ENCODE measurements at regions not wholly inside any gene's neighbourhood (a gene's known extent, or its start where the extent isn't known, plus 50 kb on each side); places are given as distances from the start of the nearest gene placed in this dataset.

DNA sequence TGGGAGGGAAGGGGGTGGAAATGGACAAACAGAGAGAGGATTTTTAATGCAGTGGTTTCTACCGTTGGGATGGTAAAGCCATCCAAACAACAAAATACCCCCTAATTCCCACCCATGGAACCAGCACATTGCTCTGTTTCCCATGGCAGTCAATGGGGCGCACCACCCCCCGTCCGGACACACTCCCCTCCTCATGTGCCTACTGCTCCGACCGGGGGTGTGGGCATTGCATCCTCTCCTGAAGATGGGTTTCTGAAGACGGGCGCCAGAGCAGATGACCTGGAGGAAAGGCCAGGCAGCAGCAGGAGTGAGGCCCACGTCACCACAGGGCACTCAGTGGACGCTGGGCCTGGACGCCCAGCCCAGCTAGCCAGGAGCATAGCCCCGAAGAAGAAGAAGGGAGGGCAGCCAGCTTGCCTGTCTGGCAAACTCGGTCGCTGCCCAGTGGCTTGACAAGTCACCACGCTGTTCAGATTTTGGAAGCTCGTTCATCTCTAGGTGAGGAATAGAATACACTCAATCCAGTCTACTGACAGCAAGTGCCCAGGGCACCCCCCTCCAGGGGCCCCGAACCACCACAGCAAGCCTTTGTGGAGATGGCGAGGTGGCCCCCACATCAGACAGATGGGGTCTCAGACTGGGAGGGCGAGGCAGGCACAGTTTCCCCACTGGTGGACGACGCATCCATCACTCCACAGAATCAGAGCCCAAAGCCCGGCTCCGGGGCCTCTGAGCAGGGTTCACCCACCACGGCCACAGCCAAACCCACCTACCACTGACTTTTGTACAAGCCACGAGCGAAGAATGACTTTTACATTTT lies 296.2 kb upstream of the SALL3 start:
- H3K27ac Mint-ChIP-seq (ENCODE audit: unreplicated experiment) = no peak overlapping the region
- peaks cover 4% of the 10 kb centered on the region for H3K4me1 Mint-ChIP-seq
- no peaks in the 10 kb centered on the region for H3K27me3 Mint-ChIP-seq (ENCODE audit: low read depth)
- no peaks in the 10 kb centered on the region for H3K9me3 Mint-ChIP-seq
- no peak for DNase-seq (ENCODE audit: low read depth, low spot score)
- H3K4me3 Mint-ChIP-seq = no peak overlapping the region
- no peaks in the 10 kb centered on the region for H3K36me3 Mint-ChIP-seq (ENCODE audit: low read depth)
- TF ChIP-seq, protein P1, sequence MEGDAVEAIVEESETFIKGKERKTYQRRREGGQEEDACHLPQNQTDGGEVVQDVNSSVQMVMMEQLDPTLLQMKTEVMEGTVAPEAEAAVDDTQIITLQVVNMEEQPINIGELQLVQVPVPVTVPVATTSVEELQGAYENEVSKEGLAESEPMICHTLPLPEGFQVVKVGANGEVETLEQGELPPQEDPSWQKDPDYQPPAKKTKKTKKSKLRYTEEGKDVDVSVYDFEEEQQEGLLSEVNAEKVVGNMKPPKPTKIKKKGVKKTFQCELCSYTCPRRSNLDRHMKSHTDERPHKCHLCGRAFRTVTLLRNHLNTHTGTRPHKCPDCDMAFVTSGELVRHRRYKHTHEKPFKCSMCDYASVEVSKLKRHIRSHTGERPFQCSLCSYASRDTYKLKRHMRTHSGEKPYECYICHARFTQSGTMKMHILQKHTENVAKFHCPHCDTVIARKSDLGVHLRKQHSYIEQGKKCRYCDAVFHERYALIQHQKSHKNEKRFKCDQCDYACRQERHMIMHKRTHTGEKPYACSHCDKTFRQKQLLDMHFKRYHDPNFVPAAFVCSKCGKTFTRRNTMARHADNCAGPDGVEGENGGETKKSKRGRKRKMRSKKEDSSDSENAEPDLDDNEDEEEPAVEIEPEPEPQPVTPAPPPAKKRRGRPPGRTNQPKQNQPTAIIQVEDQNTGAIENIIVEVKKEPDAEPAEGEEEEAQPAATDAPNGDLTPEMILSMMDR (conservative IDR thresholded peaks at IDR 0.05) = no peak

DNA sequence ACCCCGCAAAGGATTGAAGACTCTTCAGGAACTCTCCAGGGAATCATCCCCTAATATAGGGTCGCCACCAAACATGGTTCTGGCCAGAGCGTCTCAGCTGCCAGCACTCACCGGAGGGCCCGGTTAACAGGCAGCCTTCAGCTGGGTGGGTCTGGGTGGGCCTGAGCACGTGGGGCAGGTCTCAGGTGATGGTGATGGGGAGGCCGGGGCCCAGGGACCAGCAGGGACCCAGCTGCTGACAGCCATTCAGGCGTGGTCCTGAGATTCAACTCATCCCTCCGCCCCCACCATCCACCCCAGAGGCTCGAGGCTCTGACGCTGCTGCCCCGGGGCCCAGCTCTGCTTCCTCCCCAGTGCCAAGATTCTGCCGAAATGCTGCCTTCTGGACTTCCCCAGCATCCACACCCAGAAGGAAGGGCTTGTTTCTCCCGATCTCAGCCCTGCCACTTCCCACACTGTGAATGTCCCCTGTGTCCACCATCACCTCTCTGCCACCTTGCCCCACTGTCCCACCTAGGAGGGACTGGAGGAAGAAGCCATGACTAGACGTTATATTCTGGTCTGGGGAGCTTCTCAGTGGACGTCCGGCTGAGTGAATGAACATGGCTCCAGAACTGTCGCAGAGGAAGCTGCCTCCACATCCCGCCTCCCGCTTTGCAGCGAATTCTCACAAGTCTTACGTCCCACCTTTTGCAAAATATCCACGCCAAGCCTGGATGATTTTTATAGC lies 294.2 kb upstream of the SALL3 start:
- no peak for DNase-seq (ENCODE audit: low read depth, low spot score)
- Mint-ChIP-seq H3K27me3 (ENCODE audit: low read depth) (no peaks in the 10 kb centered on the region), H3K9me3 (no peaks in the 10 kb centered on the region), H3K36me3 (ENCODE audit: low read depth) (no peaks in the 10 kb centered on the region), H3K27ac (ENCODE audit: unreplicated experiment) (no peak overlapping the region), H3K4me3 (no peak overlapping the region), H3K4me1 (no peaks in the 10 kb centered on the region)
- TF ChIP-seq, protein P1 (conservative IDR thresholded peaks at IDR 0.05) = no peak

DNA sequence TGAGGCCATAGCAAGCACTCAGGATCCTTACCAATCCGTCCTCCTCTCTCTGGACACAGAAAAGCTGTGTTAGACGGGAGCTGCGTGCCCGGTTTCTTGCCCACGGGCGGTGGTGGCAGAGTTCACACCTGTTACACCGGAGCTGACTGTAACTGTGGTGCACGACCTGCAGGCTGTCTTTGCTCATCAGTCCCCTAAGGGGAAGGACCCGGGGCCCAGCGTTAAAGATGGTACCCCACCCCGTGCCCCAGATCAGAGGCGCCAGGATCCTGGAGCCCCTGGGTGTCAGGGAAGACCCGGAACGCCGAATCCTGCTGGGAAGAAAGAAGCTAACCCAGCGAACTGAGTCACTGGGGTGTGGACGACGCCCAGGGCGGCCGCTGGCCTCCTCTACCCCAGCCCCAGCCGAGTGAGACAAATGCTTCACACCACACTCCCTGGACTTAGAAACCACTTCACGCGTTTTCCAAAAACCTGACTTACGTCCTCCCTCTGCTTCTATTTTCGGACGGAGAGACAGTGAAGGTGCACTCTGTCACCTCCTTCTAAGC lies 293.6 kb upstream of the SALL3 start:
- H3K4me1 Mint-ChIP-seq = no peaks in the 10 kb centered on the region
- no peak overlapping the region for H3K27ac Mint-ChIP-seq (ENCODE audit: unreplicated experiment)
- DNase-seq (ENCODE audit: low read depth, low spot score) = no peak
- no peaks in the 10 kb centered on the region for H3K36me3 Mint-ChIP-seq (ENCODE audit: low read depth)
- H3K9me3 Mint-ChIP-seq = no peaks in the 10 kb centered on the region
- H3K4me3 Mint-ChIP-seq = no peak overlapping the region
- H3K27me3 Mint-ChIP-seq (ENCODE audit: low read depth) = no peaks in the 10 kb centered on the region
- TF ChIP-seq, protein P1 (conservative IDR thresholded peaks at IDR 0.05) = no peak

DNA sequence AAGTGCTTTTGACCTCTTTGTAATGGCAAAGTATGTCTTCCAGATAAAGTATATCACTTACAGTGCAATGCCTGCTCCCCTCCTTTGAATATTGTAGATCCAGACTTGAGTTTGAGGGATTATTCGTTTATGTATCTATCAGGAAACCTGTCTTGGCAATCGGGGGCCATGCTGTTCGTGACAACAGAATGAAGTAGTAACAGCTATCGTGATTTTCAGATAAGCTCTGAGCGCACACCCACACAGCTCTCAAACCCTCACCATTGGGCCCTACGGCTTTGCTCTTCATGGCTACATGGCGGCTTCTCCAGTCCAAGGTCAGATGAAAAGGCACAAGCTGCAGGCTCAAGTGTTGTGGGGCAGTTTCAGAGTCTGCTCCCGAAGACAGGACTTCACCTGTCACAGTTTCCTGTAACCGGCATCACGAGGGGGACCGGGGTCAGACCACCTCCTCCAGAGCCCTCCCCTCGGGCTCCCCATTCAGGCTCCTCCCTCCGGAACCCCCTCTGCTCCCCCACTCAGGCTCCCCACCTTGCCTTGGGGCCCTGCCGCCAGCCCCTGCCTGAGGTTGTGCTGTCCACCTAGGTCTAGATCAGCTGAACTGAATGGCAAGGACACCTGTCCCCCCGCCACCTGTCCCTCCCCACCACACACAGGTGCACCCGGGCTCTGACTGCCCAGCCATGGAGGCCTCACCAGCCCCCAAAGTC lies 292.5 kb upstream of the SALL3 start:
- Mint-ChIP-seq H3K36me3 (ENCODE audit: low read depth) (no peaks in the 10 kb centered on the region), H3K4me3 (no peak overlapping the region), H3K27me3 (ENCODE audit: low read depth) (no peaks in the 10 kb centered on the region), H3K9me3 (no peaks in the 10 kb centered on the region), H3K4me1 (no peaks in the 10 kb centered on the region), H3K27ac (ENCODE audit: unreplicated experiment) (no peak overlapping the region)
- TF ChIP-seq, protein P1 (conservative IDR thresholded peaks at IDR 0.05) = no peak
- DNase-seq (ENCODE audit: low read depth, low spot score) = no peak

DNA sequence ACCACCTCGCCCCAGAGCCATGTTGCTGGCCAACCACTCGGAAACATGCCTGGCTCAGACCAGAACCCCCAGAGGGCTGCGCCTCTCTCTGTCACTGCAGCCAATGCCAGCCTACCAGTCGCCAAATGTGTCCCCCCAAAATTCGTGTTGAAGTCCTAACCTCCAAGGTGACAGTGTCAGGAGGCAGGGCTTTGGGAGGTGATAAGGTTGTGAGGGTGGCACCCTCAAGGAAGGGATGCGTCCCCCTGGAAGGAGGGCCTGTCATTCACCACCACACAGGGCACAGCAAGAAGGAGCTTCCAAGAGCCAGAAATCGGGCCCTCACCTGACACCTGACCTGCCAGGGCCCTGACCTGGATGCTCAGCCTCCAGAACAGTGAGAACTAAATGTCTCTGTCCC lies 291.9 kb upstream of the SALL3 start:
- Mint-ChIP-seq H3K9me3 (no peaks in the 10 kb centered on the region), H3K4me3 (no peak overlapping the region), H3K27ac (ENCODE audit: unreplicated experiment) (no peak overlapping the region), H3K27me3 (ENCODE audit: low read depth) (no peaks in the 10 kb centered on the region), H3K36me3 (ENCODE audit: low read depth) (no peaks in the 10 kb centered on the region), H3K4me1 (no peaks in the 10 kb centered on the region)
- TF ChIP-seq, protein P1 (conservative IDR thresholded peaks at IDR 0.05) = no peak
- DNase-seq (ENCODE audit: low read depth, low spot score) = no peak

Measured in neural crest cell (in vitro differentiated cells).